SW 1271 (cell line): ENCODE measurements at regions not wholly inside any gene's neighbourhood (a gene's known extent, or its start where the extent isn't known, plus 50 kb on each side); places are given as distances from the start of the nearest gene placed in this dataset.
"Not testable (repeated sequence)": the region's sequence is repeated elsewhere in the genome, so short reads cannot be mapped to it uniquely, and the experiment has no call there.

Source experiments
- DNase-seq, 2 experiments: peaks; one replicate each; lab custom pipeline; 2025; lab: John Stamatoyannopoulos, UW

DNA sequence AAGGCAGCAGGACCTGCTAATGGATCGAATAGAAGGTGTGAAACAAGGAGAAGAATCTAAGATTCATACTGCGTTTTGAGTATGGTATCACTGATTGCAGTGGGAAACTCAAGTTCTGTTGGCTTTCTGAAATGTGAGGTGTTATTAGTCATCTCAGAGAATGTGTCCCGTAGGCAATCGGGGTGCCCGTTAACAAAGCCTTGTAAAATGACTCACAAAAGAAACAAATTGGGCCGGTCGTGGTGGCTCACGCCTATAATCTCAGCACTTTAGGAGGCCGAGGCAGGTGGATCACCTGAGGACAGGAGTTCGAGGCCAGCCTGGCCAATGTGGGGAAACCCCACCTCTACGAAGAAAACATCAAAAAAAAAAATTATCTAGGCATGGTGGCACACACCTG is 118.2 kb upstream of the C7orf33 start:
- DNase-seq: no peak

- DNase-seq: no peak
These were observed 116.7 kb upstream of the C7orf33 start for GRCh38 chr7:148473703-148474480.

GRCh38 chr7:148474481-148475025 is 116.0 kb upstream of the C7orf33 start:
- DNase-seq: no peak

- no peak for DNase-seq
These were observed 112.0 kb upstream of the C7orf33 start for GRCh38 chr7:148478551-148478950.

- no peak for DNase-seq
These were observed 110.0 kb upstream of the C7orf33 start for GRCh38 chr7:148480479-148481146.

DNA sequence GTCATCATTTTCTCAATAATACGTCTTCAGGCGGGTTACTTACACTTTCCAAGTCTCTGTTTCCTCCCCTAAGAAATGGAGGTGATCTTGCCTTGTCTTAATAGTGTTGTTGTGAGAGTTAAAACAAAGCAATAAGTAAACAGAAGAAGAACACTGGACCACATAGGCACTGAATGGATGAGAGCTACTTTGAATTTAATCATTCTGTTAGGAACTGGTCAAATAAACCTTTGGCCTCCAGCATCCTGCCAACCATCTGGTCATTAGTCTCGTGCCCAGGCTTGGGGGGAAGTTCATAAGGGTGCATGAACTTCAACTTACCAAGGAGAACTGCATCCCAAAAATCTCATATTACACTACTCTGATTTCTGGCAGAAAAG is 109.4 kb upstream of the C7orf33 start:
- DNase-seq: no peak

- no peak for DNase-seq
These were observed 108.5 kb upstream of the C7orf33 start for GRCh38 chr7:148481971-148482626.

DNA sequence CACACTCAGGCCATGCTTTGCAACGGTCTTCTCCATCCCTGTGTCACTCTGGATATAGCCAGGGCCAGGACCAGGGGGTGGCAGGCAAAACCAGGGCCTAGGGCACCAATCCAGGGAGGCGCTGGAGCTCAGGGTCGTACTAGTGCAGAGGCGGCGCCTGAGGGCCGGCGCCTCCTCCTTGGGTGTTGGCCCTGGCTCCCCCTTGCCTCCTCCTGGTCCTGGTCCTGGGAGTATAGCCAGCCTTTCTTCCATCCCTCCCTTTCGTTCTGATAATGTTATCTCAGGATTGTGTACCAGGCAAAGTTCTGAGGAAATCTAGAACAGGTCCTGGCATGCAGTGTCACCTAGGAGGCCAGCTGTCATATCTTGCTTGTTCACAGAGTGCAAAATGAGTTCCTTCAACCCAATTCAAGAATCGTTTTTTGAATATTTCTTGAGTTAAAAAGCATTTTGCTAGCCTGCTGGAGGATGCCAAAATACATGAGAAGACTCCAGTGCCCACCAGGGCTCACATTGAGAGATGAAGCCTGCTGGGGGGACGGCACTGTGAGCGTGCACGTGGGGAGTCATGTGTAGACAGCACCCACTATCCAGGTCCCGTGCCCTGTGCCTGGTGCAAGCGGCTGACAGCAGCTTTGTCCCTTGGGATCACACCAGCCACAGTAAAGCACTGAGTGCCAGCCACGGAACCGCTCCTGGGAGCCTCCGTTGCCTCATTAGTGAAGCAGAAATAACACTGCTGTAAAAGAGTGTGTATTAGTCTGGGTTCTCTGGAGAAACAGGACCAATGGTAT is 106.9 kb upstream of the C7orf33 start:
- no peak for DNase-seq

- DNase-seq: no peak
These were observed 106.1 kb upstream of the C7orf33 start for GRCh38 chr7:148484486-148484885.

- DNase-seq: no peak
These were observed 104.9 kb upstream of the C7orf33 start for GRCh38 chr7:148485618-148486017.

DNA sequence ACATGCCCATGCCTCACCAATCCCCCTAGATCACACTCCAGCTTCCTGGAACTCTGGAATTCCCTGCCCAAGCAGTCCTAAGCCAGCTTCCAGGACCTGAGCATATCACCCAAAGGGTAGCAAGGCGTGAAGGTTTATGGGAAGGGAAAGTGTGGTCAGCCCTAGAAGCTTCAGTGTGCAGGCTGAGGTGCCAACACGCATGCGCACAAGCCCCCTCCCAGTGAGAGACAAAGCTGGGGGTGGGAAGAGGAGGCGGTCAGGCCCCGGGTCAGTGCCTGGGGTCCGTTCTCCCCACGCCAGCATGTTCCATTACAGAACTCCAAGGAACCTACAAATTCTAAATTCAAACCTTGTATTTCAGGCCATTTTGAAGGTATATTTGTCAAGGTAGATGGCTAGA is 103.6 kb upstream of the C7orf33 start:
- DNase-seq: no peak

DNA sequence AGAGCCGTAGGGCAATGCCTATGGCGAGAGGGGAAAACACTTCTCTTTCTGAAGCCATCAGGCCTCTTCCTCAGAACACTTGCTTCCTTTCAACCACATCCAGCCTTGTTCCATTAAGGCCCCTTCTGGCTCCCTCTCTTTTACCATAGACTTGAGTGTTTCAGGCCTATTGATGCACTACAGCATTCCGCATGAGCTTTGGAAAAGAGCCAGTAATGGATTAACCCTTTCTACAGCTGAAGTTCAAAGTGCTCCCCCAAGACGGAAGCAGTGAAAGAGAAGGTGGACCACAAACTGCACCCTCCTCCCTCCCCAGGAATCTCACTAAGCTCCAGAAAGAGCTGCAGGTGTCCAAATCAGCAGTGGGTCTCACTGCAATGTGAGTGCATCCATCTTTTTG is 102.7 kb upstream of the C7orf33 start:
- DNase-seq: no peak

DNA sequence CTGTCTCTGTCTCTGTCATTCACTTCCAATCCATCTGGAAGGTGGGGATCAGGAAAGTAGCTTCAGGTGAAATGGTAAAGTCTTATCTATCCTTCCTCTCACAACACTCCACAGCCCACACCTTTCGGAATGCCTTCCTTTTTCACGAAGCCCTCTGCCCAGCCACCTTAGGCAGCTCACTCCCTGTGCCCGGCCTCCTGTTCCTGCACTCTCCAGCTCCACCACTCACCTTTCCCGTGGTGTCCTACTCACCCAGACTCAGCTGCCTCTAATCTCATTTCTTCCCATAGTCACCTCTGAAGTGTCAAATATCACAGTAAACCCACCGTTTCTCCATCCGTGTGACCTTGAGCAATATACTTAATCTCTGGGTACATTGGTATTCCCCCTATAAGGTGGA is 100.9 kb upstream of the C7orf33 start:
- no peak for DNase-seq

DNA sequence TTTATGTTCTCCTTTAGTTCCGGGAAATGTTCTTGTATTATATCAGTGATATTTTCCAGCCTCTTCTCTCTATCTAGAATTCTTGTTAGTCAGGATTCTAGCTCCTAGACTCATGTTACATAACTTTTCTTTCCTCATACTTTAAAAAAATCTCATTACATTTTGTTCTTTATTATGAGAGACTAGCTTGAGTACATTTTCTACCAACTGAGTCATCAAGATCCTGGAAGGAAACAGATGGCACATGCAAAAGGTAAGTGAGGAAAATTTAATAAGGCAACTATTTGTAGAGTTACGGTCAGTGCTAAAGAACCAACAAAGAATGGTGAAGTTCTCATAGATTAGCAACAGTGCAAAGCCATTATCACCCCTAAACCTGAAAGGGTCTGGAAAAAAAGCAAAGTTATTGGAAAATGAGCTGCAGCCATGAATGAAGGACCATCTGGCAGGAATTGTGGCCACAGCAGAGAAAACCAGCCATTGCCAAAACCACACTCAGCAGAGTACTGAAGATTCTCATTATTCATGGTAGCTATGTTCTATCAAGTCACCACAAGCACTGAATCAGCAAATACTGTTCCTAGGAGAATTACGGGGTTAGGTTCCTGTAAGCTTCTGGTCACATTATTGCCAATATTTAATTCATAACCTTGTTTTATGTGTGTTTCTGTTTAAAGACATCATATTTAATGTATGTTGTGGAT is 98.3 kb upstream of the C7orf33 start:
- no peak for DNase-seq

- no peak for DNase-seq
These were observed 95.0 kb upstream of the C7orf33 start for GRCh38 chr7:148495605-148496004.

DNA sequence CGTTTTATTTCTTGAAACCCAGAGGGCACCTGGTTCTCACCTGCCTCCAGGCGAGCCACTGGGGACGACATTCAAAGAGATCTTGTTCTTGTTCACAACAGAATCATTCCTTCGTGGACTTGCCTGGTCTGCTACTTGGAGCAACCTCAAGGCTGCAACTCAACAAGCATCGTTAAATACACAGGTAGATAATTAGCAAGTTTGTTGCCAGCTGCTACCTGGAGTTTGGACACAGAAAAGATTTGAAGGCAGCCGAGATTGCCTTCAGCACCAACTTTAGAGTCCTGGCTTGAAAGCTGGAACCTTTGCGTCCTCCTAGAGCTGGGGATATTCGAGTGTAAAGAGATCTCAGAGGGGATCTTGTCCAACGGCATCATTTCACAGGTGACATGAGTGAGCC is 89.6 kb upstream of the C7orf33 start:
- DNase-seq: no peak

- peak in 1 of 2 experiments; percentile 46 for DNase-seq
These were observed 86.6 kb upstream of the C7orf33 start for GRCh38 chr7:148503900-148504487.

DNA sequence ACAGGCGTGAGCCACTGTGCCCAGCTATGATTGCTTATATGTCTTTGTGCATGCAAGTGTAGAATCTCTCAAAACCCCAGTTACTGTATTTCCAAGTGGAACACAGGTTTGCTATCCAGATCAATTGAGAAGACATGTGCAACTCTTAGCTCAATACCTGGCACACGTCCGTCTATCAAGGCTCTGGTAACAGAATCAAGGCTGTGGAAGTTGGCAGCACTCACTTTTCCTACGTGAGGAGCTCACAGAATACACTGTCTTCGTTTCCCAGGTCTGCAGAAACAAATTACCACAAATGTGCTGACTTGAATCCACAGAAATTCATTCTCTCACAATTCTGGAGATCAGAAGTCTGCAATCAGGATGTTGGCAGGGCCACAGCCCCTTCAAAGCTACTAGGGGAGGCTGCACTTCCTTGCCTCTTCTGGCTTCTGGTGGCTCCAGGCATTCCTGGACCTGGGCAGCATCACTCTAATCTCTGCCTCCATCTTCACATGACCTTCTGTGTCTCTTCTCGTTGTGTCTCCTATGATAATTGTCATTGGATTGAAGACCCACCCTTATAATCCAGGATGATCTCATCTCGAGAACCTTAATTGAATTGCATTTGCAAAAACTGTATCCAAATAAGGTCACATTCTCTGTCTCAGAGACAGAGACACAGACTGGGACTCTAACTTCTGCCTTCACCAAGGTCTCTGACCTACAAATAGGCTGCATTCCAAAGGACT is 84.8 kb upstream of the C7orf33 start:
- DNase-seq: no peak

- DNase-seq: not testable (repeated sequence)
These were observed 83.4 kb upstream of the C7orf33 start for GRCh38 chr7:148507064-148507573.

DNA sequence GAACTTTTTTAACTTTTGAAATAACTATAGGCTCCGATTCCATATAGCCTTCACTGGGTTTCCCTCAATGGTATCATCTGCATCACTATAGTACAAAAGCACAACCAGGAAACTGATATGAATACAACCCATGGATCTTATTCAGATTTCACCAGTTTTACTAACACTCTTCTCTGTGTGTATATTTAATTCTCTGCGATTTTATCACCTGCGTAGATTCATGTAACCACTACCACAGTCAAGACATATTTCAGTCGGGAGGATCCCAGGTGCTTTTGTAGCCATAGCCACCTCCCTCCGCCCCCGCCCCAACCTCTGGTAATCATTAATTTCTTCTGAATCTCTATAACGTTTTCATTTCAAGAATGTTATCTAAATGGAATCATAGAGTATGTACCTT is 82.8 kb upstream of the C7orf33 start:
- DNase-seq: no peak
